Lower leg skin (tissue), 3 donors: ENCODE measurements at regions not wholly inside any gene's neighbourhood (a gene's known extent, or its start where the extent isn't known, plus 50 kb on each side); places are given as distances from the start of the nearest gene placed in this dataset.

Experiments used
- CTCF ChIP-seq, 3 donors: fragments of 450-650 bp; IDR thresholded peaks; one replicate each; pipeline ENCODE4 v1.5.1; 2016; ENCODE audit warnings: antibody characterized with exemption in 3 of 3, mild to moderate bottlenecking in 3 of 3, moderate library complexity in 2 of 3
- POLR2A ChIP-seq, 2 donors: fragments of 450-650 bp; IDR thresholded peaks; one replicate each; pipeline ENCODE4 v1.6.1; 2016 to 2017; ENCODE audit warnings: antibody characterized with exemption in 2 of 2, mild to moderate bottlenecking in 1 of 2, moderate library complexity in 1 of 2

DNA sequence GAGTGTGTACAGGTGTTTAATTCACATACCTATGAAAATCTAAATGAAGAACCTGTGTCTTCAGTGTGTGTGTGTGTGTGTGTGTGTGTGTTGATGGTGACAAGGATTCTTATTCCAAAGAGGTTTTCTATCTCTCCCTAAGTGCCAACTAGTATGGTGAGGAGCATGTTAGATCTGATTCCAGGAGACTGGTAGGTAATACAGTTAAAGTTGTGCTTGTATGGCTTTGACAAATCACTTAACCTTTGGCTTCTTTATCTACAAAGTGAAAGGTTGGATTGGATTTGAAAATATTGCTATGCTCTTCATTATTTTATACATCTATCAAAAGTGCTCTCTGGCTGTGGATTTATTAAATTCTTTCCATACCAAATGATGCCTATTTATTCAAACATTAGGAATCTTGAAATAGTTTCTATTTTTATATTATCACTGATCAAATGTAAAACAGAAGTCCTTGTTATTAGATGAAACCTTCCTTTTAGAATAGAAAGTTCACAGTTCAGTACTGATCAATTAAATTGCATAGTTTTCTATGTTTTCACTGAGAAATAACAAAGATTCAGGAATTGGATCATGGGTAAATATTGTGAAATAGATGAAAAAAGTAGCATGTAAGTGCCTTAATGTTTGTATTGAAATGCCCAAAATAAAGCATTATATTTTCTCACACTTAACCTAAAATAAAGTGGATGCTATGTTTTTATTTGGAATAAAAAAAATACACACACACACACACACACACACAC is 84.4 kb upstream of the MLIP start:
- TF ChIP-seq CTCF (IDR thresholded peaks at IDR 0.05) (no peak), POLR2A (IDR thresholded peaks at IDR 0.05) (no peak)
